Limb (tissue), 2 donors: ENCODE measurements at regions not wholly inside any gene's neighbourhood (a gene's known extent, or its start where the extent isn't known, plus 50 kb on each side); places are given as distances from the start of the nearest gene placed in this dataset.
"Not testable (repeated sequence)": the region's sequence is repeated elsewhere in the genome, so short reads cannot be mapped to it uniquely, and the experiment has no call there.

Experiments
- DNase-seq, 2 donors: peaks; one replicate each; pipeline ENCODE4 v3.0.0-alpha.2; 2016; ENCODE audit errors: extremely low spot score in 2 of 2

- peak; percentile 60 to 74 for DNase-seq
Observed at GRCh38 chr5:163695830-163696578, 190.6 kb downstream of the MAT2B start.

GRCh38 chr5:163696579-163696887, 191.1 kb downstream of the MAT2B start:
- DNase-seq = no peak

GRCh38 chr5:163706053-163706771, 200.8 kb downstream of the MAT2B start:
- no peak for DNase-seq

GRCh38 chr5:163712011-163712410, 206.6 kb downstream of the MAT2B start:
- no peak for DNase-seq

GRCh38 chr5:163718272-163718671, 212.9 kb downstream of the MAT2B start:
- no peak for DNase-seq

GRCh38 chr5:163724305-163724704, 218.9 kb downstream of the MAT2B start:
- DNase-seq = no peak

- no peak for DNase-seq
Observed at GRCh38 chr5:163727028-163727427, 221.6 kb downstream of the MAT2B start.

GRCh38 chr5:163730206-163730756, 224.9 kb downstream of the MAT2B start:
- DNase-seq = no peak

- no peak for DNase-seq
Observed at GRCh38 chr5:163731256-163731655, 225.8 kb downstream of the MAT2B start.

- DNase-seq = no peak
Observed at GRCh38 chr5:163735069-163735468, 229.7 kb downstream of the MAT2B start.

- no peak for DNase-seq
Observed at GRCh38 chr5:163747586-163747985, 242.2 kb downstream of the MAT2B start.

- no peak for DNase-seq
Observed at GRCh38 chr5:163748934-163749333, 243.5 kb downstream of the MAT2B start.

- not testable (repeated sequence) for DNase-seq
Observed at GRCh38 chr5:163750415-163750814, 245.0 kb downstream of the MAT2B start.

- no peak for DNase-seq
Observed at GRCh38 chr5:163755505-163755904, 250.1 kb downstream of the MAT2B start.

- DNase-seq = no peak
Observed at GRCh38 chr5:163756170-163756569, 250.8 kb downstream of the MAT2B start.

- no peak for DNase-seq
Observed at GRCh38 chr5:163757344-163757743, 251.9 kb downstream of the MAT2B start.

GRCh38 chr5:163758283-163758711, 252.9 kb downstream of the MAT2B start:
- DNase-seq = no peak

GRCh38 chr5:163759000-163759704, 253.7 kb downstream of the MAT2B start:
- DNase-seq = no peak

GRCh38 chr5:163760498-163760897, 255.1 kb downstream of the MAT2B start:
- no peak for DNase-seq

GRCh38 chr5:163766936-163767670, 261.7 kb downstream of the MAT2B start:
- no peak for DNase-seq

- no peak for DNase-seq
Observed at GRCh38 chr5:163770625-163771024, 265.2 kb downstream of the MAT2B start.
